NCI-H2196 (cell line): ENCODE measurements at regions not wholly inside any gene's neighbourhood (a gene's known extent, or its start where the extent isn't known, plus 50 kb on each side); places are given as distances from the start of the nearest gene placed in this dataset.
"Not testable (repeated sequence)": the region's sequence is repeated elsewhere in the genome, so short reads cannot be mapped to it uniquely, and the experiment has no call there.

ENCODE experiments used
- DNase-seq: peaks from one replicate; lab custom pipeline; 2025; ENCODE audit not compliant: unreplicated experiment; lab: John Stamatoyannopoulos, UW

DNA sequence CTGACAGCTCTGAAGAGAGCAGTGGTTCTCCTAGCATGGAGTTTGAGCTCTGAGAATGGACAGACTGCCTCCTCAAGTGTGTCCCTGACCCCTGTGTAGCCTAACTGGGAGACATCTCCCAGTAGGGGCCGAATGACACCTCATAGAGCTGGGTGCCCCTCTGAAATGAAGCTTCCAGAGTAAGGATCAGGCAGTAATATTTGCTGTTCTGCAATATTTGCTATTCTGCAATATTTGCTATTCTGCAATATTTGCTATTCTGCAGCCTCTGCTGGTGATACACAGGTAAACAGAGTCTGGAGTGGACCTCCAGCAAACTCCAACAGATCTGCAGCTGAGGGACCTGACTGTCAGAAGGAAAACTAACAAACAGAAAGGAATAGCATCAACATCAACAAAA lies 105.5 kb downstream of the BUD13 start:
- DNase-seq = not testable (repeated sequence)

DNA sequence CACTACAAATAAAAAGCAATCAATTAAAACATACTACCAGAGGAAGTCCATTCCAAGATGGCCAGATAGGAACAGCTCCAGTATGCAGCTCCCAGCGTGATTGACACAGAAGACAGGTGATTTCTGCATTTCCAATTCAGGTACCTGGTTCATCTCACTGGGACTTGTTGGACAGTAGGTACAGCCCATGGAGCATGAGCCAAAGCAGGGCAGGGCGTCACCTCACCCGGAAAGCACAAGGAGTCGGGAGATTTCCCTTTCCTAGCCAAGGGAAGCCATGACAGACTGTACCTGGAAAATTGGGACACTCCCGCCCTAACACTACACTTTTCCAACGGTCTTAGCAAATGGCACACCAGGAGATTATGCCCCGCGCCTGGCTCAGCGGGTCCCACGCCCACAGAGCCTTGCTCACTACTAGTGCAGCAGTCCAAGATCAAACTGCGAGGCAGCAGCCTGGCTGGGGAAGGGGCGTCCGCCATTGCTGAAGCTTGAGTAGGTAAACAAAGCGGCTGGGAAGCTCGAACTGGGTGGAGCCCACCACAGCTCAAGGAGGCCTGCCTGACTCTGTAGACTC lies 106.0 kb downstream of the BUD13 start:
- not testable (repeated sequence) for DNase-seq

DNA sequence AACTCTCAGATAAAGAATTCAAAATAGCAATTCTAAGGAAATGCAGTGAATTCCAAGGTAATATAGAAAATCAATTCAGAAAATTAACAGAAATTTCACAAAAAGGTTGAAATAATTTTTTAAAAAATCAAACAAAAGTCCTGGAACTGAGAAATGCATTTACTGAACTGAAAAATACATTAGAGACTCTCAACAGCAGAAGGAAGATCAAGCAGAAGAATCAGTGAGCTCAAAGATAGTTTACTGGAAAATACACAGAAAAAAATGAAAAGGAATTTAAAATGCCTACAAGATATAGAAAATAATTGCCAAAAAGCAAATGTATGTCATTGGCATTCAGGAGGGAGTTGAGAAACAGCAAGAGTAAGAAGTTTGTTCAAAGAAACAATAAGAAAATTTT lies 107.3 kb downstream of the BUD13 start:
- no peak for DNase-seq

DNA sequence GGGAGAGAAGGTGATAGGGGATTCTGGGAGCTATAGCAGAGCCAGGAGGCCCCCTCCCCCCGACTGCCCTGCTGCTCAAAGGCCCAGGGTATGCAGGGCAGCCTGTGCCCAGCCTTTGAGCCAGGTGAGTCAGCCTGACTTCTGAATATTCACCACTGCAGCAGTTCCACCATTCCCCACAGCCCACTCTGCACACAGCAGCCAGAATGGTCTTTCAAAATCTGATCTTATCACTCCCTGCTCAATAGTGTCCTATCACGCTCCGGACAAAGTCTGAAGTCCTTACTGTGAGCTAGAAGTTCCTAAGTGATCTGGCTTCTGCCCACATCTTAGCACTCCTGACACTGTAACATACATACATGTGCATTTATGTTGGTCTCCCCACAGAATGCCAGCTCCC lies 111.7 kb downstream of the BUD13 start:
- DNase-seq = no peak

DNA sequence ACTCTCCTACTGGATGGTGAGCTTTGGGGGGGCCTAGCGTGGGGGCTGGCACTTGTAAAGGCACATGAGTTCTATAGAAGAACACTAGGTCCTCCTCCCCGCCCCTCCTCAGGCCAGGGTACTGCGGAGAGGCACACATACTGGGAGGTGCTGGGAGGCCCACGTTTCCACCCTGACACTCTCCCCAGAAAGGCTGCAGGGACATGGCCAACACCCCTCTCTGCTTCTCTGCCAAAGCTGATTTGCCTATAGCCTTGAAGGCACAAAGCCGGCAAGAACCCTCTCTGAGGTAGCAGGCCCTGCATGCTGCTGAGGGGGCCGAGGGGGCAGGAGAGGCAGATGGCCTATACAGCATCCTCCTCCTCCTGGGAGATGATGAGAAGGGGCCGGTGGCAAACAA lies 112.8 kb downstream of the BUD13 start:
- DNase-seq = no peak

DNA sequence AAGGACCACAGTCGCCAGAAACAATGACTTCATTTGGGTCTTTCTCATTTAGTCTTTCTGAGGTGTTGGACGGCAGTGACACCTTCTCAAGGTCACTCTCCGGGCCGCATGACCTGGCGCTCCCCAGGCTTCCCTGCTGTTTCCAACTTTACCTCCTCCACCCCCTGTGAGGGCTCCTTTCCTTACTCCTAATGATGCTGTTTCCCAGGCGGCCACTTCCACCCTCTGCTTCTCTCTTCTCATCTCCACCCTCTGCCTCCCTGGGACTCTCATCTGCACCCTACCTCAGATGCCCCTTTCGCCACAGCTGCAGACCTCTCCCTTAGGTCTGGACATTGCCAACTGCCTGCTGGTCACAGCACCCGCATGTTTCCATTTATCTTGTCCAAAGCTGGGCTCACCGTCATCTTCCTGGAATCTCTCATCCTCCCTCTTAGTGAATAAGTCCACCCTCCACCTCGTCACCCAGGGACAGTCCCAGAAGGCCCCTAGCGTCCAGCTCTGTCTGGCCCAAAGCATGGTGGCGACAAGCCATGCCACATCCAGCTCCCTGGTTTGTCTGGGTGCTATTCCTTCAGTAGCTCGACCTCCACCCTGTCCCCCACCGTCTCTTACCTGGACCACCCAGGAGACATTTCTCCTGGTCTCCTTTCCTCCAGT lies 113.8 kb downstream of the BUD13 start:
- DNase-seq = no peak

DNA sequence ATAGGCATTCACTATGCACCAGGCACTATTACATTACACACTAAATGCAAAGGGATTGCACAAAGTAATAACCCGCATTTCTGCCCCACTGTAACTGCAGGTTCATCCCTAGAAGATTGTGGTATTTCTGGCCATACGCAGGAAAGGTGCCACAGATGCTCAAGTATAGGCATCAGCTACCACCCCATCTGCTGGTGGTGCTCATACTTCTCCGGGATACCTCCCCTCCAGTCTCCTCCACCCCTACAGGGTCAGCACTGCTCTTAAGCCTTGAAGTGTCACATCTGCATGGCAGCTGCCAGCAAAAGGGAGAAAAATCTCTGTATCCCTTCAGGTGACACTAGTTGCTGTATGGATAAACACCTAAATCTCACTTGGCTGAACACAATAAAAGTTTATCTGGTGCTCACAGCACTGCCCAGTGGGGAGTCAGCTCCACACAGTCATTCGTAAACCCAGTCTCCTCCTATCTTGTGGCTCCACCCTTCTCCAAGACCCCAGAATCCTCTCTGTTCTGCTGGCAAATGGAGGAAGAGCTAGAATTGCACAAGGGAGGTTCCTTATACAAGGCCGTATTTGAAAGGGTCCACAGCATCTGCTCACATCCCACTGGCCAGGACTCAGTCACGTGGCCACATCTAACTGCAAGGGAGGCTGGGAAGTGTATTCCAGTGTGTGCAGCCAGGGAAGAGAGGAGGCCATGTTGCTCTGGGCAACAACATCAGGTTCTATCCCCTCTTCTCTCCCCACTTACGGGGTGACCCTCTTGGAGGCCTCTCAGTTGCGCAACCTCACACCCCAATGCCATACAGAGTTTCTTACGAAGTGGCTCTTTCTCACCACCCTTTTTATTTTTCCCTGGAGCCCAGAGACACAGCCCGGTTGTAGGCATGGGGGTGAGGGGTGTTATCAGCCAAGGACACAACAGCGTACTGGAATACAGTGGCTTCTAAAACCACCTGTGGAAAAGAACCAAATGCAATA lies 114.7 kb downstream of the BUD13 start:
- DNase-seq = no peak

DNA sequence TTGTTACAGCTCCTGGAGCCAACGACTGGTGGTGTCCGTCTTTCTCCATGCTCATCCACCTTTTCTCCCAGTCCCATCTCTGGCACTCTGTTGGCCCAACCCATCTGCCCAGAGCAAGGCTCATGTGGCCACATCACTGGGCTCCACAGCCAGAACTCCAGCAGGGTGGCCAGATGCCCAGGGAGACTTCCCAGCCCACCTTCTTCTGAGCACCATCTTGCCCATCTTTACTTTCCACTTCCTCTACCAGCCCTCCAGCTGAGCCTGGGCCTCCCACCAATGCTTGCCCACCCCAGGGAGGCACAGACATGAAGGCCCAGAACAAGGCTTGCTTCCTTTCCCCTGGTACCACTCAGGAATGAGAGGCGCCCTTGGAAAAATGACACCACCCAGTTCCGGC lies 116.8 kb downstream of the BUD13 start:
- DNase-seq = no peak

DNA sequence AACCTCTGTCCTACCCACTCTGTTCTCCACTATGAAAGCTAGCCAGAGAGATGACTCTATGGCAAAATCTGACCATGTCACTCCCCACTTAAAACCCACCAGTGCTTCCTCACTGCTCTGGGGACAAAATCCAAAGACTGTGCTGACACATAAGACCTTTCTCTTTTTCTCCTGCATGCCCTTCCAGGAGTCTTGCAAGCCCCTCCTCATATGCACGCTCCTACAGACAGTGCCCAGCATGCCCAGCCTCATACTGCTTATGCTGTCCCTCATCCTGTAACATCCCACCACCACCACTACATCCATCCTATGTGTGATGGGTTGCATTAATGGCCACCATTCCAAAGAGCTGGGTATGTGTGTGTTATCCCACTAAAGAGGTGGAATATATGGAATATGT lies 118.3 kb downstream of the BUD13 start:
- DNase-seq = no peak

DNA sequence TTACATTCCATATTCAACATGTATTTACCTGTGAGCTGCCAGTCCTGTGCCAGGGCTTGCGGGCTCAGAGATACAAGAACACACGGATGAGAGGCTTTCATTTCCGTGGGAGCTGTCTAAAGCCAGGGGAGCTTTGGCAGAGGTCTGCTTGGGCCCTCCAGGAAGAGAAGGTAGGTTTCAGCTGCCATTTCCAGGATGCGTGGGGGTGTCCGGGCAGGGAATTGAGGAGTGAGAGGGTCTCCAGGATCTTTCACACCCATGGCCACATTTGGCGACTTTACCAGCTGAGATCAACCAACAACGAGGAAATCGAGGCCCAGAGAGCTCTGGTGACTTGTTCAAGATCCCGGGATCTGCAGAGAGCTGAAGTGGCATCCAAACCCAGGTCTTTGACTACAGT lies 119.6 kb downstream of the BUD13 start:
- DNase-seq = no peak

DNA sequence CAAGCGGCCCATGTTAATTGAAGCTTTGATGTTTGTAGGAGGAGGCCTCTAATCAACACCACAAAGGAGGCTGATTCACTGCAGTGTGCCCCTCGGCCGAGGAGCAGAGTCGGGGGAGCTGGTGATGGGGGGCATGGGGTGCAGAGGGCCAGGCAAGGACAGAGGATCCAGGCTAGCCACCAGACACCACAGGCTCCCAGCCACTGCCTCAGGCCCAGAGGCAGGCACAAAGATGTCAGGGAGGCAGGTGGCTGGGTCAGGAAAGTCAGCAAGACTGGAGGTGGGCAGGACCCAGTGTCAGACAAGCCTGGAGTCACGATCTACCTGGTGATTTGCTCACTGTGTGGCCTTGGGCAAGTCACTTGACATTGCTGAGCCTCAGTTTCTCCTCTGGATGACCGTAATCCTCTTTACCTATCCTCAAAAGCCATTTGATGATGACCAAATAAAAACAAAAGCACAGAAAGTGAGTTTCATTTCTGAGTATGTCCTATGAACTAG lies 121.0 kb downstream of the BUD13 start:
- no peak for DNase-seq

DNA sequence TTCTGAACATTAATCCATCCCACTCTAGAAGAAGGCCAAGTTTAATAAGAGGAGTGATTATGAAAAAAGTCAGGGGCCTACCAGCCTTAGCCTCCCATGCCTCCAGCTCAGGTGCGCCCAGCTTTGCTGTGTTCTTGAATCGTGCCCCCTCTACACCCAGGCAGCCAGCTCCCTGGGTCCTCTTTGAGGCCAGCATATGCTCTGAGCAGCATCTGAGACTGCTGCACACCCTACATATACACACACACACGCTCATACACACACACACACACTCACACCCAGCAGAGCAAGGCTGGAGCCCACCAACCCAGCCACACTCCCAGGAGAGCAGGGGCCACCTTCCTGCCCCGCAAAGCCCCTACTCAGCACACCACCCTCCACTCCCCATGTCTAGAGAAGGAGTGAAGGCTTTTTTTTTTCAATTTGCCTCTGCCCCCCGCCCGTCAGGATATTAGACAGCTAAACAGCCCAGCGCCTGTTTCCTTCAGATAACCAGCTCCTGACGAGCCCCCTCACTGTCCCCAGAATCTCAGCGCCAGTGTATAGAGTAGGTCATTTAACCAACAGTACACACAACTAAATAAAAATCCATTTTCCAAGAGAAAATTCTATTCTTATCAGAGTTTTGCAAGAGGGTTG lies 121.6 kb downstream of the BUD13 start:
- no peak for DNase-seq

DNA sequence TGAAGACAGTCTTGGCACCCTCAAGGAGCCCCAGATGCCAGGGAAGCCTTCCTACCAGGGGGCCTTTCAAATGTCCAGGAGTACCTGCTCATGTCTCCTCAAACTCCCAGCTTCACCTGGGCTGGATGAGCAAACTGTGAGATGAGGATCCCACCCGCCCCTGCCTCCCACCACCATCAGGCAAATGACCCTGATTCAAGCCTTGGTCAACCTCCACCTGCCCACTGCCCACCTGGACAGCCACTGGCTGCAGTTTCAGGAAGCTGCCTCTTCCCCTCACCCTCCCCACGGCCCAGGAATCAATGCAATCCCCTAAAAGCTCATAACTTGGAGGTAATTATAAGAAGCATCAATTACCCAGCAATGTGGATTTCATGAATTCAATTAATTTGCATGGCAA lies 122.7 kb downstream of the BUD13 start:
- no peak for DNase-seq

DNA sequence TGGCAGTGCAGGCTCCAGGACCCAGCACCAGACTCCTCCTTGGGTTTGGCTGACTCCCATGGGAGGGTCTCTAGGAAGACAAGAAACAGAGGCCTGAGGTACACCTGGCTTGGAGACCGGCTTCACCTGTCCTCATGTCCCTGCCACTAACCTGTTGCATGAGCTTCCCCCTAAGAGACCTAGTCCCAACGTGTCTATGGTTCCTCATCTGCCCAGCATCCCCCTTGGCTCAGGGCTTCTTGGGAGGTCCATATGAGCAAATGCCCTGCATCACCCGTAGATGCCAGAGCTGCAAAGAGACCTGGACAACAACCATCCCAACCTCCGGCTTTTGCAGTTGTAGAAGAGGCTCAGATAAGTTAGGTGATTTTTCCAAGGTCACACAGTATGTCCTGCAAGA lies 123.5 kb downstream of the BUD13 start:
- no peak for DNase-seq

DNA sequence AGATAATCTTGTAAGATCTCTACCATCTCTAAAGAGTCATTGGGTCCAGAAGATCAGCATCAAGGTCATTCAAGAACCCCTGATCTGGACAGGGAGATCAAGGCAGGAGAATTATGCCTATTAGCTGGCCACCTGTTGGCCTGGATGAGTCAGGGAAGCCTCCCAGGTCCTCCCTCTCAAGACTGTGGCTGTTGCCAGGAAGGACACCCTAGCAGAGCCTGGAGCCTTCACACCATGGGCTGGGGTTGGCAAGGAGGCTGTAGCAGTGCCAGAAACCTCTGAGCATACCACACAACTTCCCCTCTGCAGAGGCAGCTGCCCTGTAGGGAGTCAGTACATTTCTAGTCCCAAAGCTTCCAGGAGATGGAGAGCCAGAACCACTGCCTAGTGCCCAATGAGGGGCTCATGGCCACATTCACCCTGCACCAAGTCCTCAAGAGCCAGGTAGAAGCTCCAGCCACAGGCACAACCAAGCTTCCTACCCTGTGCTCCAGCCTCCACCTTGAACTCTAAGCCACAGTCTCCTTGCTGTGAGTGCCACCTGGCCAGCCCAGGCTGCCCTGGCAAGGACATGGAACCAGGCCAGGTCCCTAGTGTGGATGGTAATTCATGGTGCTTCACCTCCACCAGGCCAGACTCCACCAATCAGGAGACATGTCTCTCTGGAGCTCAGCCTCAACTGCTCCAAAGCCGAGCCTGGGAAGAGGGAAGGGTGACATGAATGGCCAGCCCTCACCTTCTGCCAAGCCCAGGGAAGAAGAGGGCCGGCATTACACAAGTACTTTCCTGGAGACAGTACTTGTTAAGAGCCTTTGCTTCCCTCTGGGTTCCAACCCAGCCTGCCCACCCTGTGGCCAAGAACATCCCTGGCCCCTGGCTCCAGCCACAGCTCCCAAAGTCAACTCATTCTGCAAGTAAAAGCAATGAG lies 124.3 kb downstream of the BUD13 start:
- DNase-seq = no peak

DNA sequence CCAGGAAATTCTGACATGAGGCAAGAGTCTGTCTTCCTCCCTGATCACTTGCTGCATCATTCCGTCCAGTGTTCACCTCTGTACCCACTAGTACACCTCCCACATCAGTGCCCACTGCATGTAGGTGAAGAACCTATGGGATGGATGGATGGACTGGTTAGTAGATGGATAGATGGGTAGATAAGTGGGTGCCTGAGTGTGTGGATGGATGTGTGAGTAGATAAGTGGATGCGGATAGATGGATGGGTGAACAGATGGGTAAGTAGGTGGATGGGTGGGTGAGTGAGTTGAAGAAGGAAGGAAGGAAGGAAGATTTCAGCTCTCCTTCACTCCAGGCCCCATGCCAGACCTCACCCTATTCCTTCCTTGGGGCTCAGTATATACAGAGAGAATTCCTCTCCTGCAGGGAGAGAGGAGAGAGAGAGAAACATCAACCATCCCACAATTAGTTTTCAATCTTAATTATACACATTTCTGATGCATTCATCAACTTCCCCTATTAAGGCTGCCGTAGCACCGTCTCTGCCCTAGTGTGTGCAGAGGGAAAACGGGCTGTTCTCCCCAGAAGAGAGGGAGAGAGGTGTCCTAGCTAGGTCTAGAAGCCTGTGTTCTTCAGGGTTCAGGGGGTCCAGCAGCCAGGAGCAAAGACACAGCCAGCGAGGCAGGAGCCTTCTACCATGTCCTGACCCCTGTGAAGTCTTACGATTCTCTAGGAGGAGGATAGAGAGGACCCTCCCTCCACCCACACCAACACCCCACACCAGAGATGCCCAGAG lies 125.3 kb downstream of the BUD13 start:
- no peak for DNase-seq

DNA sequence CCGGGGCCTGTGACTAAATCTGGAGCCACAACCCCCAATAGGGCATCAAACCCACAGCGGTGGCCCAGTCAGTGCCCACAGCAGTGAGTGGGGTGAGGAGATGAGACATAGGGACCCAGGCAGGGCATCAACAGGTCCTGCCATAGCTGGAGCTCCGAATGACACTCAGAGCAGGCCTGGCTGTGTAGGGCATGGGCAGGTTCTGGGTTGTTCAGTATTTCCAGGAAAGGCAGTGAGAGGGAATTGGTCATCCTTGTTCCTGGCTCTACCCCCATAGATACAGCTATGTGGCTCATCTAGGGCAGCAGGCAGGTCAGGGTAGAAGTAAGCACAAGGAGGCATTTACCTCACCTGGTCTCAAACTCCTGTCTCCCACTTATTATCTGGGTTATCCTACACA lies 126.6 kb downstream of the BUD13 start:
- no peak for DNase-seq

DNA sequence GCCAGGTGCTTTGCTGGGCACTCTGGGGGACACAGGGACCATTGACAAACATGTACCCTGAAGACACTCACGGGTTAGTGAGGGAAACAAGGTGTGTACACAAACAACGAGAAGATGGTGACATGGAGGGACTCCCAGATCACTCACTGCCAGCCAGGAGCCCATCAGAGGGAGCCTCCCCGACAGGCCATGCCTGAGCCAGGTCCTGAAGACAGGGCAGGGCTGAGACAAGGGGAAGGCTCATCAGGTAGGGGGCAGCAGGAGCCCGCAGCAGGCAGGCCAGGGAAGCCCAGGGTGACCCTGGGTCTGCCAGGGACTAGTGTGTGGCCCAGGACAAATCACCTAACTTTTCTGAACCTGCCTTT lies 127.9 kb downstream of the BUD13 start:
- no peak for DNase-seq

DNA sequence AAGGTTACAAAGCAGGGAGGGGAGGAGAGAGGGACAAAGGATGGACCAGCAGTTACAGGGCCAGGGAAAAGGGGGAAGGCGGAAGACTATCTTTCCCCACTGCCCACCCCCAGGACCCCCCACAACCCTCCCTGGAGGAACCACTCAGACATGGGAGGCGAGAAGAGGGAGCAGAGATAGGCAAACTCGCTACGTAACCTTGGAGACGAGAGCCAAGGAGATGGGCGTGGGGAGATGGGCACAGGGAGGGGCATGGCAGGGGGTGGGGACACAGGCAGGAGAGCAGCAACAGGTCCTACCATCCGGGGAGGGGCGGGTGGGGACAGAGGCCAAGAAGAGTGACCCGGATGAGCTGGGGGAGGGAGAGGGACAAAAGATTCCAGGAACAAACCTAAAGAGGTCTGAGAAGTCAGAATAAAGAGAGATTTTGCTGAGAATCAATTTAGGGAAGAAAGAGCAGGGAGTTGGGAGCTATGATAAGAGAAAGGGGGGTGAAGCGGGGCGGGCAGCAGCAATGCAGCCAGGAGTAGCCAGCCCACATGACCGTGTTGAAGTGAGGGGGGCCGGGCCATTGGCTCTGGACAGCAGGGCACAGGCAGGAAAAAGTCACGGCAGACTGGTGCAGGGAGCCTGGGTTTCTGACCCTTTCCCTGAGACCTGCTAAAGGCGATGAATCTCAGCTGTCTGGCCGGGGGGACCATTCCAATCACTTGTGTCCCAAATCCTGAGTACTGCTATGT lies 128.4 kb downstream of the BUD13 start:
- DNase-seq = no peak
